Hepatocyte (in vitro differentiated cells): ENCODE measurements at regions not wholly inside any gene's neighbourhood (a gene's known extent, or its start where the extent isn't known, plus 50 kb on each side); places are given as distances from the start of the nearest gene placed in this dataset.
A peak's percentile ranks its signal among the peaks of the same experiment; 100 is the strongest.

Experiments used
- EZH2 ChIP-seq: fragments of 200-600 bp; sonication (generic); IDR thresholded peaks from 2 replicates; pipeline ENCODE4 v1.6.1; 2016; ENCODE audit warnings: antibody characterized with exemption, mild to moderate bottlenecking, borderline replicate concordance
- TF ChIP-seq, protein P1 (sequence below): fragments of 200-600 bp; sonication (generic); IDR thresholded peaks from 2 replicates; pipeline ENCODE4 v1.5.1; 2016; ENCODE audit warnings: antibody characterized with exemption, mild to moderate bottlenecking; ENCODE audit not compliant: poor library complexity

DNA sequence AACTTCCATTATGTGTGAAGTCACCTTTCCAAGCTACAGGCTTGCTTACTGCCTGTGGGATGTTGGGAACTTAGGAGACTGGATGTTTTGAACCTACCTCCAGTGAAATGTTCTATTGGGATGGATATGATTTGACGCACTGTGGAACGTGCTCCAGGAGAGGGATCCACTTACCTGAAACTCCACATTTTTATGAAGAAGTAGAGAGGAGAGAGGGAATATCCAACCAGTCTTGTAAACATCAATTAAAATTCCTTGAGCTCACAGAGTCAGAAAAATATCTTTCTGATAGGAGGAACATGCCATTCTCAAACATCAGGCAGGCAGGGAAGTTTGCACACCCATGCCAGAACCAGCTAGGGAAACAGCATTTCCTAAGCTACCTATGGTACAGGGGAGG is 91.1 kb upstream of the MAOA start:
- TF ChIP-seq, protein P1, sequence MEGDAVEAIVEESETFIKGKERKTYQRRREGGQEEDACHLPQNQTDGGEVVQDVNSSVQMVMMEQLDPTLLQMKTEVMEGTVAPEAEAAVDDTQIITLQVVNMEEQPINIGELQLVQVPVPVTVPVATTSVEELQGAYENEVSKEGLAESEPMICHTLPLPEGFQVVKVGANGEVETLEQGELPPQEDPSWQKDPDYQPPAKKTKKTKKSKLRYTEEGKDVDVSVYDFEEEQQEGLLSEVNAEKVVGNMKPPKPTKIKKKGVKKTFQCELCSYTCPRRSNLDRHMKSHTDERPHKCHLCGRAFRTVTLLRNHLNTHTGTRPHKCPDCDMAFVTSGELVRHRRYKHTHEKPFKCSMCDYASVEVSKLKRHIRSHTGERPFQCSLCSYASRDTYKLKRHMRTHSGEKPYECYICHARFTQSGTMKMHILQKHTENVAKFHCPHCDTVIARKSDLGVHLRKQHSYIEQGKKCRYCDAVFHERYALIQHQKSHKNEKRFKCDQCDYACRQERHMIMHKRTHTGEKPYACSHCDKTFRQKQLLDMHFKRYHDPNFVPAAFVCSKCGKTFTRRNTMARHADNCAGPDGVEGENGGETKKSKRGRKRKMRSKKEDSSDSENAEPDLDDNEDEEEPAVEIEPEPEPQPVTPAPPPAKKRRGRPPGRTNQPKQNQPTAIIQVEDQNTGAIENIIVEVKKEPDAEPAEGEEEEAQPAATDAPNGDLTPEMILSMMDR = peak; percentile 33
- TF ChIP-seq EZH2 = no peak
